Ovary (tissue), 7 donors: ENCODE measurements at regions not wholly inside any gene's neighbourhood (a gene's known extent, or its start where the extent isn't known, plus 50 kb on each side); places are given as distances from the start of the nearest gene placed in this dataset.
"Not testable (repeated sequence)": the region's sequence is repeated elsewhere in the genome, so short reads cannot be mapped to it uniquely, and the experiment has no call there.

Experiments
- DNase-seq, 5 donors: peaks; one replicate each; pipeline ENCODE4 v3.0.0-alpha.2; 2019 to 2020
- H3K27ac ChIP-seq, 2 donors: fragments of 200-600 bp; one replicate each; pipeline versions ENCODE4 v1.5.1 to v1.8.0; 2019 to 2022
- H3K27me3 ChIP-seq: fragments of 200-600 bp; one replicate; pipeline ENCODE4 v1.8.0; 2022
- H3K36me3 ChIP-seq: fragments of 200-600 bp; sonication (generic); one replicate; pipeline ENCODE4 v1.5.1; 2019
- H3K4me1 ChIP-seq: one replicate; pipeline ENCODE4 v1.8.1; 2013; ENCODE audit warnings: mild to moderate bottlenecking, moderate library complexity; ENCODE audit not compliant: insufficient read depth
- H3K4me3 ChIP-seq: fragments of 200-600 bp; sonication (generic); one replicate; pipeline ENCODE4 v1.5.1; 2017
- H3K9me3 ChIP-seq, 2 donors: fragments of 200-600 bp in 1 of 2; sonication (generic) in 1 of 2; one replicate each; pipeline versions ENCODE4 v1.5.1 to v1.8.1; 2013 to 2019; ENCODE audit warnings: mild to moderate bottlenecking in 1 of 2, moderate library complexity in 1 of 2
- EP300 ChIP-seq: sonication (generic); formaldehyde crosslinking; IDR thresholded peaks from one replicate; pipeline ENCODE4 v1.6.1; 2017; ENCODE audit warnings: antibody characterized with exemption
- POLR2A ChIP-seq: fragments of 450-650 bp; IDR thresholded peaks from one replicate; pipeline ENCODE4 v1.6.1; 2017; ENCODE audit warnings: antibody characterized with exemption, mild to moderate bottlenecking, moderate library complexity
- WGBS, 3 donors: extraction: QIAGEN DNeasy Blood & Tissue Kit in 1 of 3; methylation state at CpG; one replicate each; pipeline versions ENCODE4 v1.1.5 to v1.1.7; 2013 to 2017; 5-methylcytosine and 5-hydroxymethylcytosine counted together
- intact Hi-C, 4 donors: fragments of 100-400 bp; cut with DNase I; formaldehyde crosslinking; loops; one replicate each; pipeline versions ENCODE4 v1.11.0 to v1.15.1; 2022 to 2023
- TF ChIP-seq, protein P1 (sequence below), 3 donors: fragments of 450-650 bp in 2 of 3; fragments of 200-600 bp in 1 of 3; IDR thresholded peaks; one replicate each; pipeline versions ENCODE4 v1.5.1 to v1.8.0; 2016 to 2022; ENCODE audit warnings: antibody characterized with exemption in 3 of 3, mild to moderate bottlenecking in 1 of 3
- donor health status: DM: no; HTN: no; CAD: no; lungs with moderate emphysema.
- donor health status: DM: no; HTN: no; CAD: no.
- donor health status: Bipolar disorder and iron deficiency.
- donor health status: DM: no; HTN: no; CAD: no.
- donor health status: DM: yes; HTN: yes; CAD: no.

DNA sequence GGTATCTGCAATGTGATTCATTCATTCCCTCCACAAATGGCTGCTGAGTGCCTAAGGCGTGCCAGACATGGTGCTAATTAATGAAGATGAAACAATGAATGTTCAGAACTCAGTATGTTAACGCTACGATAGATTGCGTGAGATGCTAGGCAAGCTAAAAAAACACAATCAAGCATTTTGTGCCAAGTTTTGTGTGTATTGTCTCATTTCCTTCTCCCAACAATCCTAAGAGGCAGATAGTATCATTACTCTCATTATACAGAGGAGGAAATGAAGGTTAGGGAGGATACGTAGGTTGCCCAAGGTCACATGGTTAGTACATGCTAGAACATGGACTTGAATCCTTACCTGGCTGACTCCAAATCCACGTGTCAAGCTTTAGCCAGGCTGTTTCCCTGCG, 264.4 kb downstream of the EFCAB11 start:
- no peaks in the 10 kb centered on the region for H3K4me1 ChIP-seq

DNA sequence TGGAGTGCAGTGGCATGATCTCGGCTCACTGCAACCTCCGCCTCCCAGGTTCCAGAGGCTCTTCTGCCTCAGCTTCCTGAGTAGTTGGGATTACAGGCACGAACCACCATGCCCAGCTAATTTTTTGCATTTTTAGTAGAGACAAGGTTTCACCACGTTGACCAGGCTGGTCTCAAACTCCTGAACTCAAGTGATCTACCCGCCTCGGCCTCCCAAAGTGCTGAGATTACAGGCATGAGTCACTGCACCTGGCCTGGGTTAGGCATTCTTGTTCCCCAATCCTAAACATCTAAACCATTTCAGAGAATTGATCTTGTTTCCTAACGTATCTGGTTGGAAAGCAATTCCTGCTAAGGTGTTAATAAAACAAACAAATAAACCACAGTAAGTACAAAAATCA, 264.8 kb downstream of the EFCAB11 start:
- H3K27me3 ChIP-seq, H3K36me3 ChIP-seq, DNase-seq, H3K4me3 ChIP-seq, H3K27ac ChIP-seq, intact Hi-C loops, H3K9me3 ChIP-seq, H3K4me1 ChIP-seq: not testable (repeated sequence)
- 87 to 91% (median 90%) methylated on average over 7 of the region's 7 CpGs for WGBS, 3 donors

More for the DNA sequence above, 264.4 kb downstream of the EFCAB11 start:
- no peak overlapping the region for H3K27ac ChIP-seq
- no peak overlapping the region for H3K4me3 ChIP-seq
- WGBS, 3 donors = 85 to 93% (median 86%) methylated on average over 7 of the region's 7 CpGs
- no peak for DNase-seq
- H3K36me3 ChIP-seq = no peaks in the 10 kb centered on the region
- intact Hi-C loops = no loop called here
- TF ChIP-seq EP300 (no peak), POLR2A (no peak)
- TF ChIP-seq, protein P1, sequence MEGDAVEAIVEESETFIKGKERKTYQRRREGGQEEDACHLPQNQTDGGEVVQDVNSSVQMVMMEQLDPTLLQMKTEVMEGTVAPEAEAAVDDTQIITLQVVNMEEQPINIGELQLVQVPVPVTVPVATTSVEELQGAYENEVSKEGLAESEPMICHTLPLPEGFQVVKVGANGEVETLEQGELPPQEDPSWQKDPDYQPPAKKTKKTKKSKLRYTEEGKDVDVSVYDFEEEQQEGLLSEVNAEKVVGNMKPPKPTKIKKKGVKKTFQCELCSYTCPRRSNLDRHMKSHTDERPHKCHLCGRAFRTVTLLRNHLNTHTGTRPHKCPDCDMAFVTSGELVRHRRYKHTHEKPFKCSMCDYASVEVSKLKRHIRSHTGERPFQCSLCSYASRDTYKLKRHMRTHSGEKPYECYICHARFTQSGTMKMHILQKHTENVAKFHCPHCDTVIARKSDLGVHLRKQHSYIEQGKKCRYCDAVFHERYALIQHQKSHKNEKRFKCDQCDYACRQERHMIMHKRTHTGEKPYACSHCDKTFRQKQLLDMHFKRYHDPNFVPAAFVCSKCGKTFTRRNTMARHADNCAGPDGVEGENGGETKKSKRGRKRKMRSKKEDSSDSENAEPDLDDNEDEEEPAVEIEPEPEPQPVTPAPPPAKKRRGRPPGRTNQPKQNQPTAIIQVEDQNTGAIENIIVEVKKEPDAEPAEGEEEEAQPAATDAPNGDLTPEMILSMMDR (IDR thresholded peaks at IDR 0.05) = no peak
- no peaks in the 10 kb centered on the region for H3K9me3 ChIP-seq
- H3K27me3 ChIP-seq = no peaks in the 10 kb centered on the region

DNA sequence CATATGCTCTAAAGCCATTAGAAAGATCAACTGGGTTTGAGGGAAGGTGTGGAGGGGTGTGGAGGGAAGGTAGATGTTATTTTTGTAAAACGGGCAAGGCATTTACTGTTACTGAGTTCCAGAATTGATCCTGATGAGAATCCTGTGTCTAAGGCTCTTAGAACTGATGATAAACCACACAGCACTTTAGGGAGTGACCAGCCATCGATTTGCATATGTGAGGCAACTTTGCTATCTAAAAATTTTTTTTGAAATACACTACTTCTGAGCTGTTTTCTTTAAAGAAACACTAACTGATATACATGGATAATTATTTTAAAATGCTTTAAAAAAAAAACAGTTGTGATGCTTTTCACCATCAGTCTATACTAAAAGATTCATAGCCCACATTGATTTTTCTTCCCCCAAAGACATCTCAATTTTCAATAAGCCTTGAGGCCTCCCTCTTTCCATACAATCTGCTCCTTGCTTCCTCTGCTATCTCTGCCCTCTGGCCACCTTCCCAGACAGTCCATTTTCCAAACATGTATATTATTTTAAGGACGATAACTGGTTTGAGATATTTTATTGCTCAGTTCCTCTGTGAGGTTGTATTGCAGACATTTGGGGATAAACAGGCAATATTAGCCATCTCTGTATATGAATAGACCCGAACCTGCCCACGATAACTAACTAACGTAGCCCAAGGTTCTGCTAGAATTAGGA, 265.9 kb downstream of the EFCAB11 start:
- no peak for DNase-seq
- TF ChIP-seq POLR2A = no peak
- TF ChIP-seq, protein P1 (IDR thresholded peaks at IDR 0.05) = no peak
- no peak for TF ChIP-seq EP300
- Histone ChIP-seq H3K9me3 (no peaks in the 10 kb centered on the region), H3K4me3 (no peak overlapping the region), H3K27ac (no peak overlapping the region), H3K4me1 (no peaks in the 10 kb centered on the region), H3K27me3 (no peaks in the 10 kb centered on the region), H3K36me3 (no peaks in the 10 kb centered on the region)
- 32 to 45% (median 41%) methylated on average over 6 of the region's 6 CpGs for WGBS, 3 donors
- intact Hi-C loops = no loop called here

DNA sequence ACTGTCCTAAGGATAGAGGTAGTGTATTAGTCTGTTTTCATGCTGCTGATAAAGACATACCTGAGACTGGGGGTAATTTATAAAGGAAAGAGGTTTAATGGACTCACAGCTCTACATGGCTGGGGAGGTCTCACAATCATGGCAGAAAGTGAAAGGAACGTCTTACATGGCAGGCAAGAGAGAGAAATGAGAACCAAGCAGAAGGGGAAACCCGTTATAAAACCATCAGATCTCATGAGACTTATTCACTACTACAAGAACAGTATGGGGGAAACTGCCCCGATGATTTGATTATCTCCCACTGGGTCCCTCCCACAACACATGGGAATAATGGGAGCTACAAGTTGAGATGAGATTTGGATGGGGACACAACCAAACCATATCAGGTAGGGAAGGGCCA, 267.4 kb downstream of the EFCAB11 start:
- WGBS, 3 donors = 58 to 63% (median 61%) methylated on average over 3 of the region's 3 CpGs
- H3K27ac ChIP-seq, H3K27me3 ChIP-seq, DNase-seq, H3K4me1 ChIP-seq, H3K36me3 ChIP-seq, H3K4me3 ChIP-seq, H3K9me3 ChIP-seq, intact Hi-C loops: not testable (repeated sequence)

DNA sequence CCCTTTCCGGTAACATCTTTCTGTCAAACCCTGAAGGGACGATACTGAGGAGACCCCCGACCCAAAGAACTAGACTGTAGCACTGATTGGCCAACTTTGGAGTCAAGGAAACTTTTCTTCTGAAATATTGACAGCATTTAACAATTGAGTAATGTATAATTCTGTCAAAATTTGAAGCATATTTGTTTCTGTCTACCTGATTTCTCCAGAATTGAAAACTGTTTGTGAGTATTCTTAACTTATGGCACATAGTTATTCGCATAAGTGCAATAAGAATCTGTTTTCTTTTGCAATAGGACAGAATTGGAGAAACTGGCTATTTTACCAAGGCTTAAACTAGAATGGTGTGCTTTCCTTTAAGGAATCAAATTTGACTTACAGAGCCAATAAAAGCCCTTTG, 267.1 kb upstream of the FOXN3 start:
- WGBS, 3 donors = 96 to 98% (median 97%) methylated on average over 4 of the region's 4 CpGs
- no peaks in the 10 kb centered on the region for H3K4me1 ChIP-seq
- H3K27me3 ChIP-seq = no peaks in the 10 kb centered on the region
- H3K27ac ChIP-seq = no peak overlapping the region
- no peaks in the 10 kb centered on the region for H3K36me3 ChIP-seq
- H3K4me3 ChIP-seq = no peak overlapping the region
- H3K9me3 ChIP-seq = no peaks in the 10 kb centered on the region
- TF ChIP-seq POLR2A (no peak), EP300 (no peak)
- TF ChIP-seq, protein P1 (IDR thresholded peaks at IDR 0.05) = no peak
- intact Hi-C loops = no loop called here
- no peak for DNase-seq
